ENCODE measurements at regions not wholly inside any gene's neighbourhood (a gene's known extent, or its start where the extent isn't known, plus 50 kb on each side); places are given as distances from the start of the nearest gene placed in this dataset.
"Not testable (repeated sequence)": the region's sequence is repeated elsewhere in the genome, so short reads cannot be mapped to it uniquely, and the experiment has no call there.

GRCh38 chr13:50290186-50290585 is 274.9 kb downstream of the KCNRG start:
- TF ChIP-seq CTCF (IDR thresholded peaks at IDR 0.05): no peak
- no peak for TF ChIP-seq POLR2AphosphoS5 (IDR thresholded peaks at IDR 0.05)
- no peak for TF ChIP-seq POLR2A (IDR thresholded peaks at IDR 0.05)
- Histone ChIP-seq H3K9me3 (no peaks in the 10 kb centered on the region), H3K4me3 (no peak overlapping the region), H3K27ac (no peak overlapping the region), H3K36me3 (no peaks in the 10 kb centered on the region), H3K27me3 (replicated peaks; ENCODE audit: insufficient read depth) (no peaks in the 10 kb centered on the region), H3K4me1 (replicated peaks) (no peaks in the 10 kb centered on the region)
- WGBS: 93% methylated on average over 1 of the region's 1 CpG
- DNase-seq (ENCODE audit: low spot score): no peak
- intact Hi-C loops (cut with DNase I): no loop called here

- H3K4me3 ChIP-seq: no peak overlapping the region
- H3K4me1 ChIP-seq (replicated peaks): no peaks in the 10 kb centered on the region
- H3K9me3 ChIP-seq: no peaks in the 10 kb centered on the region
- 92% methylated on average over 2 of the region's 2 CpGs for WGBS
- H3K27me3 ChIP-seq (replicated peaks; ENCODE audit: insufficient read depth): no peaks in the 10 kb centered on the region
- TF ChIP-seq POLR2AphosphoS5 (IDR thresholded peaks at IDR 0.05): no peak
- TF ChIP-seq CTCF (IDR thresholded peaks at IDR 0.05): no peak
- no peak for TF ChIP-seq POLR2A (IDR thresholded peaks at IDR 0.05)
- intact Hi-C loops (cut with DNase I): no loop called here
- no peak overlapping the region for H3K27ac ChIP-seq
- no peak for DNase-seq (ENCODE audit: low spot score)
- no peaks in the 10 kb centered on the region for H3K36me3 ChIP-seq
These were observed 276.4 kb downstream of the KCNRG start for GRCh38 chr13:50291611-50292010.

- intact Hi-C loops (cut with DNase I): no loop called here
- DNase-seq (ENCODE audit: low spot score): no peak
- H3K9me3 ChIP-seq: no peaks in the 10 kb centered on the region
- no peaks in the 10 kb centered on the region for H3K36me3 ChIP-seq
- H3K27me3 ChIP-seq (replicated peaks; ENCODE audit: insufficient read depth): no peaks in the 10 kb centered on the region
- H3K4me1 ChIP-seq (replicated peaks): no peaks in the 10 kb centered on the region
- WGBS: 86% methylated on average over 1 of the region's 1 CpG
- TF ChIP-seq POLR2A (IDR thresholded peaks at IDR 0.05): no peak
- no peak for TF ChIP-seq POLR2AphosphoS5 (IDR thresholded peaks at IDR 0.05)
- no peak for TF ChIP-seq CTCF (IDR thresholded peaks at IDR 0.05)
- no peak overlapping the region for H3K27ac ChIP-seq
- H3K4me3 ChIP-seq: no peak overlapping the region
These were observed 276.8 kb downstream of the KCNRG start for GRCh38 chr13:50292081-50292480.

- H3K27me3 ChIP-seq (replicated peaks; ENCODE audit: insufficient read depth); H3K9me3 ChIP-seq; H3K36me3 ChIP-seq; DNase-seq (ENCODE audit: low spot score); H3K27ac ChIP-seq; H3K4me3 ChIP-seq; intact Hi-C loops (cut with DNase I); H3K4me1 ChIP-seq (replicated peaks): not testable (repeated sequence)
- WGBS: 83% methylated on average over 4 of the region's 4 CpGs
These were observed 279.2 kb downstream of the KCNRG start for GRCh38 chr13:50294425-50294824.

GRCh38 chr13:50299546-50300249 is 284.5 kb downstream of the KCNRG start:
- 69% methylated on average over 3 of the region's 3 CpGs for WGBS
- TF ChIP-seq POLR2A (IDR thresholded peaks at IDR 0.05) (no peak), POLR2AphosphoS5 (IDR thresholded peaks at IDR 0.05) (no peak)
- Histone ChIP-seq H3K36me3 (no peaks in the 10 kb centered on the region), H3K27me3 (replicated peaks; ENCODE audit: insufficient read depth) (no peaks in the 10 kb centered on the region), H3K4me3 (no peak overlapping the region), H3K9me3 (no peaks in the 10 kb centered on the region), H3K4me1 (replicated peaks) (no peaks in the 10 kb centered on the region), H3K27ac (no peak overlapping the region)
- DNase-seq (ENCODE audit: low spot score): no peak
- intact Hi-C loops (cut with DNase I): no loop called here

All from prostate gland (tissue), 2 donors.